Stimulated activated CD4-positive, alpha-beta T cell treated with anti-CD3 and anti-CD28 coated beads, Interleukin-1b, Interleukin-23, amount 100 ng/mL, for 24 hours (primary cell): ENCODE measurements at regions not wholly inside any gene's neighbourhood (a gene's known extent, or its start where the extent isn't known, plus 50 kb on each side); places are given as distances from the start of the nearest gene placed in this dataset.
"Not testable (repeated sequence)": the region's sequence is repeated elsewhere in the genome, so short reads cannot be mapped to it uniquely, and the experiment has no call there.

Experiments used
- DNase-seq, 4 experiments: peaks; one replicate each; pipeline ENCODE4 v3.0.0-alpha.2; 2020; ENCODE audit warnings: low read depth in 4 of 4, low spot score in 1 of 4

DNA sequence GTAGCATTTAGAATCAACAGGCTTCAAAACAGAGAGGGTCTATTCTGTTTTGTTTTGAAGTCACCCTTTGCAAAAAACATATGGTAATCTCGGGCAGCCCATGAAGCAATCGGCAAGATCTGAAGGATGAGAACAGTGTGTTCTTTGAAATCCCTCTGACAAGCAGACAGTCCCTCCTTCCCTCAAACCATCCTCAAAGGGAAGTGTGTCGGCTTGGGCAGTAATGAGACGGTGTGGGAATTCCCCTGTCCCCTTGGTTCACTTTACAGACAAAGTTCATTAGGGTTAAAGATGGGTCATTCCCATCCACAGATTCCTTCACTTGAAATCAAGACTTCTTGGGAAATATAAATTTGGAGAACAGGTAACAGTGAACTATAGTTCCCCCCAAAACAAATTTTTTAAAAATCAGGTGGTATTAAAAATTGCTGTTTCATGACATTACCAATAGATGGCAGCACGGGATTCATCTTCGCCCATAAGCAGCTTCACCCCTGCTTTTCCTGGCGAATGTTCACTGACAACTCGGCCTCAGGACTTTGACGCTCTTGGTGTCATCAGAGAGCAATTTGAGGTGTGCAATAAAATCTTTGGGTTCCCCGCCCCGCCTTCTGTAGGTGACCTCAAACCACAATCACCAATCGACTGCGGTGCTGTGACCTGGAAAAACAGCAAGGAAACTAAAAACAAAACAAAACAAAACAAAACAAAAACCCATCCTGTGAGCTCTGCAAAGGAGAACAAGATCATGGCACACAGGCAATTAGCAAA, 159.3 kb upstream of the TNFAIP3 start:
- peak in 2 of 4 experiments; percentile 49 to 58 for DNase-seq

GRCh38 chr6:137708481-137708880, 158.6 kb upstream of the TNFAIP3 start:
- no peak for DNase-seq

GRCh38 chr6:137709424-137710236, 157.4 kb upstream of the TNFAIP3 start:
- DNase-seq = no peak

DNA sequence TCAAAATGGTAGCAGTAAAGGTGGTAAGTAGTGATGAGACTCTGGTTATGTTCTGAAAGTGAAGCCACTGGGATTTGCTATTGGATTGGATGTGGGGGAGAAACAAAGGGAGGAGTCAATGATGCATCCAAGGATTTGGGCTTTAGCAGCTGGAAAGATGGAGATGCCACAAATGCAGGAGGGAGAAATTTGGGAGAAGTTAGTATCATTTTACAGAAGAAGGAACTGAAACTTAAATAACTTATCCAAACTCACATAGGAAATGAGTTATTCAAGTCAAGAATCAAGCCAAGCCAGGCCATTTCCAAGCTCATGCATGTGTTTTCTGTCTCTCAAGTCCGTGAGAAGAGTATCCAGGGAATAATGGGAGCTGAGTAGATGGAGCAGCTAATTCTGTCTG, 155.1 kb upstream of the TNFAIP3 start:
- DNase-seq = no peak

GRCh38 chr6:137712587-137712986, 154.5 kb upstream of the TNFAIP3 start:
- DNase-seq = no peak

DNA sequence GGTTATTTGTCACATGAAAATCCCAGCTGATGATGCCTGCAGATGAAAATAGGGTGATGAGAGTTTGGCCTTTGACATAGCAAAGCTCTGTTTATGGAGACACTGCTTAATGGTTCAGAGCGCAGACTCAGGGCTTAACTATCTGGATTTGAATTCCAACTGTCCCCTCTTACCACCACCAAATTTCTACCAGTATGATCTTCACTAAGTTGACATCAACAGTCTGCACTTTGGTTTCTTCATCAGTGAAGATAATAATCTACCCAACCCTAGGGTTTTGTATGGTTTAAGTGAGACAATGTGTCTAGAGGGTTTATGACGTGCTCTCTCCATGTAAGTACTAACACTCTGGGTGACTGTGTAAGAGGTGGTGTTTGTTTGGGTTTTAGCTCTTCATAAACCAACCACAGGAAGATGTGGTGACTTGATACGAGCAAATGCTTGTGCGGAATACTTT, 151.4 kb upstream of the TNFAIP3 start:
- DNase-seq = no peak

DNA sequence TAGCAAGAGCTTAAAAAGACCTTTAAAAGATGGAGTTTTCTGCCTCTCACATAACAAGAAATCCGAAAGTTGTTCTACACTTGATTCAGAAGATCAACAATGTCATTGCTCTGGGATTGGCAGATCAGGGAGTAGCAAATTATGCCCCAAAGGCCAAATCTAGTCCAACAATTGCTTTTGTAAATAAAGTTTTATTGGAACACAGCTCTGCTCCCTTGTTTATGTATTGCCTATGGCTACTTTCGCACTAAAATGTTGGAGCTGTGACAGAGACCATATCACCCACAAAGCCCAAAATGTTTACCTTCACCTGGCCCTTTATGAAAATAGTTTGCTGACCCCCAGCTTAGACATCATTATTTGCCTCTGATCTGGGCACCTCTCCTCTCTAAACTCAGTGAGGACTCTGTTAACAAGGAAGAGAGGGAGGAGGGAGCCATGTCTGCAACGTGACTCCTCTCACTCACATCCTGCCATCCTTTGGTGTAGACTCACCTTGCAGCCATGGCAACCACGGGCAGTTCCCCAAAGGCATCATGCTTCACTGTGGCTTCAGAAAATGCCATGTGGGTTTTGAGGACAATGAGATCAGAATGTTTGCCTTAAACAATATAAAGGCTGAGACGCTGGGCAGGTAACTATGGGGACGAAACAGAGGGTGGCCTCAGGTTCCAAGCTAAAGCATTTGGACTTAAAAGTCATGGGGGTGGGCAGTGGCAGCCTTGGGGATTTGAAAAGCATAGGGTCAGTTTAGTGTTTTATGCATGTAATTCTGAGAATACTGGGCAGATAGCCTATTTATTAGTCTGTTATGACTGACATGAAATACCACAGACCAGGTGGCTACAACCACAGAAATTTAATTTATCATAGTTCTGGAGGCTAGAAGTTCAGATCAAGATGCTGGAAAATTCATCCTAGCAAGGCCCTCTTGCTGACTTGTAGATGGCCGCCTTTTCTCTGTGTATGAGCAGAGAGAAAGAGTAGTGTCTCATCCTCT, 149.7 kb upstream of the TNFAIP3 start:
- DNase-seq = peak in 1 of 4 experiments; percentile 43

DNA sequence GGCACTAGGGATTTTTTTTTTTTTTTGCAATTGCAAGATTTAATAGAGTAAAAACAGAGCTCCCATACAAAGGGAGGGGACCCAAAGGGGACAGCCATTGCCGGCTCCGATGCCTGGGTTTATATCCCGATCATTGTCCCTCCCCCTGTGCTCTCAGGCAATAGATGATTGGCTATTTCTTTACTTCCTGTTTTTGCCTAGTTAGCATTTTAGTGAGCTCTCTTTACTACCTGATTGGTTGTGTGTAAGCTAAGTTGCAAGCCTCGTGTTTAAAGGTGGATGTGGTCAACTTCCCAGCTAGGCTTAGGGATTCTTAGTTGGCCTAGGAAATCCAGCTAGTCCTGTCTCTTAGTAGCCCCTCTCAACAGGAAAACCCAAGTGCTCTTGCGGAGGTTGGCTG, 148.2 kb upstream of the TNFAIP3 start:
- DNase-seq = not testable (repeated sequence)

GRCh38 chr6:137722749-137723272, 144.2 kb upstream of the TNFAIP3 start:
- DNase-seq = no peak

GRCh38 chr6:137723273-137724017, 143.6 kb upstream of the TNFAIP3 start:
- no peak for DNase-seq

DNA sequence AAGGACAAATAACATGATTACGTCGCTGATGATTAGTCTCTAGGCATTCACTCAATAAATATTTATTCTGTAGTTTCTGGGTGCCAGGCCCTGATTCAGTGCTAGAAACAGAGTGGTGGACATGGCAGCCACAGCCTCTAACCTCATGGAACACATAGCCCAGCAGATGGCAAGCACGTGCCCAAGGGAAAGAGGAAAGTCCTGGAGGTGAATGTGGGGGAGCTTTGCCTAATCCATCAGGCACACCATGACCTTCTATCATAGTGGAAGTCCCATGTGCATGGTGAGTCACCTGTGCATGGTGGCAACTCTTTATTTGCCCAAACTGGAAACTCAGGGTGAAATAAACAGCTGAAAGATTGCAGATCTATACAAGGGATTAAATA, 143.0 kb upstream of the TNFAIP3 start:
- no peak for DNase-seq

GRCh38 chr6:137724495-137725211, 142.4 kb upstream of the TNFAIP3 start:
- DNase-seq = no peak

DNA sequence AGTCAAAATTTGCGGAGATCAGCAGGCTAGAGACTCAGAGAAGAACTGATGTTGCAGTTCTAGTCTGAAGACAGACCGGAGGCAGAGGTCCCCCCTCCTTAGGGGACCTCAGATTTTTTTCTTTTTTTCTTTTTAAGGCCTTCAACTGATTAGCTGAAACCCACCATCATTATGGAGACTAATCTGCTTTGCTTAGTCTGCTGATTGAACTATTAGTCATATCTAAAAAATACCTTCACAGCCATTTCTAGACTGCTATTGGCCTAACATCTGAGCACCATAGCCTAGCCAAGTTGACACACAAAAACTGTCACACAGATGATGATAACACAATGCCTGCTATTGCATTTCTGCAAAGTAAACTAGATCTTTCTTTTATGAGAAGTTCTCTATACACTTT, 141.1 kb upstream of the TNFAIP3 start:
- DNase-seq = no peak

DNA sequence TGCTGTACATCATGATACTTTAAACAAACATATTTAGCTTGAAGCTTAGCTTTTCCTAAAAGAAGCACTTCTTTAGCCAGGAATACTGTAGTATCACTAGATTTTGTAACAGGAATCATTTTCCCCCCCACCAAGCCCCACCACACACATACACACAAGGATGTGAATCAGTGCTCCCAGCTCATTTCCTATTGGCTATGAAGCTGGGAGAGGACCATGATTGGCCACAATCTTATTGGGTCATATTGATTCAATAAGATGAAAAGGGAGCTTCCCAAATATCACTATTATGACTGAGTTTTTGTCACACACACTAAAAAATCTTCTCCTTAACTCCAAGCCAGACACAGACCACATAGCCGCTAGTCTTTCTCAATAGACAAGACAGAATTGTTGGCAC, 140.5 kb upstream of the TNFAIP3 start:
- no peak for DNase-seq

DNA sequence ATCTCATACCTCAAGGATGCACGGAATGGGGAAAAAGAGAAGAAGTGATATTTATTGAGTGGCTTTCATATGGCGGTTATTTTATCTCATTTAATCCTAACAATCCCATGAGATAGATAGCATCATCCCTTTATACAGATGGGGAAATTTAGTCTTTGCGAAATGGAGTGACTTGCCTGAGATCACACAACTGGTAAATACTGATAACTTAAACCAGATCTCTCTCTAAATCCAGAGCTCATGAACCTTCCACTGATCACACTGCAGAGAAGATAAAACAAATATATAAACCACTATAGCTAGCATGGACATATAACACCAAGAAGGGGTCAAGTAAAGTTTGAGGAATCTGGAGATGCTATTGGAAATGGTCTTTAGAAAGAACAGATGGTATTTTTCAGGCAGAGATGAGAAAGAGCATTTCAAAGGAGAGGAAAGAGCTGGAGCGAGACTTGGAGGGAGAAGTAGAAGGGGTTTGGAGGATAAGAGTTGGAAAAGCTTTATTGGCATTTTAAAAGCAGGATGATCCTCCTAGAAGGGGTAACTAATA, 139.8 kb upstream of the TNFAIP3 start:
- no peak for DNase-seq

DNA sequence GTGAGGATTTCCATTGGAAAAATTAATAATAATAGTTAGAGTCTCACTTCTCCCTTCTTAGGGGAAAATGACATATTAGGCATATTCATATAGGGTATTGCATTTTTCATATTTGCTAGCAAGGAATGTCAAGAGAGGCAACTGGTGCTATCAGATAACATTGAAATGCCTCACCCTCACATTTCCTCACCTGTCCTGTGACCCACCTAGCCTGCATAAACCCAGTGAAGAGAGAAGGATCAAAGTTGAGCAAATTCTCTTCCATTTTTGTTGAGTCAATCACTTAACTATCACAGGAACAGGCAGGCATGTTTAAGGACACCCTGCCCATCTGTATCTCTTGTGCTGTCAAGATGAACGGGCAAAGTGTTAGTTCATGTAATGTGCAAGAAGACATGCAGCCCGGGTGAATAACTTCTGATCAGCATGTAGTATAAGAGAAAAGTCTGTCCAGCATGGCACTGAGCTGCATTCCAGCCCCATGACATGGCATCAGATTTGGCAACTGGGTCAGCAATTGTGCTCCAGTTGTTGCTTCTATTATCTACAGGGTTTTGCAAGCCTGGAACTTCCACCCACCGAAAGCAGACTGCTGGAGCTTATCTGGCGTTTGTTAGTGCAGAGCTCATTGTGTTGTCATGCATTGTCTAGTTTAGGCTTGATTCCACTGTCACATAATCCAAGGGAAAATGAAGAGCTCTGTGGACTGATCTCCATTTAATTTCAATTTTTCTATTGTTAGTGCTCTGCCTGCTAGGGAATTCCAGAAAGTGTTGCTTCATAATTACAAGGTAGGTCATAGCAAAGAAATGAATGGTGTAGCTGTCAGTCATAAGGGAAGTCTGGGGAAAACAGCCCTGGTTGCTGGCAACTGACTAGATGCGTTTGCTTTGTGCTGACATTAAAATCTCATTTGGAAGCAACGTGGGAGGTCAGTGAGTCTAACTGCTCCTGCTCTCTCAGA, 138.4 kb upstream of the TNFAIP3 start:
- DNase-seq = no peak

DNA sequence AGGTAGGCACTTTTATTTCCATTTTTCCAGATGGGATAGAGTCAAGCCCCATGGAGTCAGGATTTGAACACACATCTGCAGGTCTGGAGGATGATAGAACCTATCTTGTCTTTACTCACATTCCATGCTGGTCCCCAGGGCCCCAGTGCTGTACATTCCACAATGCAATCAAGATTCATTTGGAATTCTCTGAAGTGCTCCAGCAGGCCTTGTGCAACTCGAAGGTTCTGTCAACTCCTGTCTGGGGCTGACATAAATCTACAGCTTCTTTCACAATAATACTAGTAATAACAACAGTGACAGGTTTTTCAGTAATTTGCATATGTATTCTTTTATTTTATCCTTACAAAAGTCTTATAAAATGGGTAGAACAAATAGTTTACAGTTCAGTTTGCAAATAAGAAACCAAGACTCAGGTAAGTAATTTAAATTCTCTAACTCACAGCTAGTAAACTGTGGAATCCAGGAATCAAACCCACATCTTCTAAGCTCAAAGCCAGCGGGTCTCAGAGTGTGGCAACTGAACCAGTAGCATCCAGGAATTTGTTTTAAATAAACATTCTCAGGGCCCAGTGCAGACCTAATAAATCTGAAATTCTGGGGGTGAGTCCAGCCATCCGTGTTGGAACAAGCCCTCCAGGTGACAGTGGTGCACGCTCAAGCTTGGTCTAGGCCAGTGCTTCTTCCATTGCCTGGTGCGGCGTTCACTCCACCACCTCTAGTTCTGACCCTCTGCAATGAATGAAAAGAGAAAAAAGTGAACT, 137.0 kb upstream of the TNFAIP3 start:
- no peak for DNase-seq
